ENCODE measurements at regions not wholly inside any gene's neighbourhood (a gene's known extent, or its start where the extent isn't known, plus 50 kb on each side); places are given as distances from the start of the nearest gene placed in this dataset.
"Not testable (repeated sequence)": the region's sequence is repeated elsewhere in the genome, so short reads cannot be mapped to it uniquely, and the experiment has no call there.

- not testable (repeated sequence) for DNase-seq (ENCODE audit: low read depth, low spot score)
Measured at GRCh38 chr13:18665124-18665523, 516.5 kb downstream of the TUBA3C start.

GRCh38 chr13:18663222-18663621 is 518.4 kb downstream of the TUBA3C start:
- DNase-seq (ENCODE audit: low read depth, low spot score), result not testable (repeated sequence)

- not testable (repeated sequence) for DNase-seq (ENCODE audit: low read depth, low spot score)
Measured at GRCh38 chr13:18643644-18644172, 537.9 kb downstream of the TUBA3C start.

GRCh38 chr13:18628928-18629327 is 552.7 kb downstream of the TUBA3C start:
- not testable (repeated sequence) for DNase-seq (ENCODE audit: low read depth, low spot score)

GRCh38 chr13:18628428-18628827 is 553.2 kb downstream of the TUBA3C start:
- no peak for DNase-seq (ENCODE audit: low read depth, low spot score)

GRCh38 chr13:18624061-18624460 is 557.6 kb downstream of the TUBA3C start:
- not testable (repeated sequence) for DNase-seq (ENCODE audit: low read depth, low spot score)

- not testable (repeated sequence) for DNase-seq (ENCODE audit: low read depth, low spot score)
Measured at GRCh38 chr13:18618442-18618841, 563.2 kb downstream of the TUBA3C start.

- DNase-seq (ENCODE audit: low read depth, low spot score), result not testable (repeated sequence)
Measured at GRCh38 chr13:18610476-18610875, 571.1 kb downstream of the TUBA3C start.

- DNase-seq (ENCODE audit: low read depth, low spot score), result not testable (repeated sequence)
Measured at GRCh38 chr13:18609371-18609770, 572.3 kb downstream of the TUBA3C start.

- DNase-seq (ENCODE audit: low read depth, low spot score), result not testable (repeated sequence)
Measured at GRCh38 chr13:18608851-18609250, 572.8 kb downstream of the TUBA3C start.

- not testable (repeated sequence) for DNase-seq (ENCODE audit: low read depth, low spot score)
Measured at GRCh38 chr13:18600366-18600765, 581.3 kb downstream of the TUBA3C start.

- DNase-seq (ENCODE audit: low read depth, low spot score), result not testable (repeated sequence)
Measured at GRCh38 chr13:18599791-18600211, 581.8 kb downstream of the TUBA3C start.

GRCh38 chr13:18598543-18598942 is 583.1 kb downstream of the TUBA3C start:
- not testable (repeated sequence) for DNase-seq (ENCODE audit: low read depth, low spot score)

- DNase-seq (ENCODE audit: low read depth, low spot score), result not testable (repeated sequence)
Measured at GRCh38 chr13:18597940-18598339, 583.7 kb downstream of the TUBA3C start.

- DNase-seq (ENCODE audit: low read depth, low spot score), result not testable (repeated sequence)
Measured at GRCh38 chr13:18577103-18577502, 604.5 kb downstream of the TUBA3C start.

- DNase-seq (ENCODE audit: low read depth, low spot score), result not testable (repeated sequence)
Measured at GRCh38 chr13:18567890-18568289, 613.7 kb downstream of the TUBA3C start.
